CD14-positive monocyte (primary cell): ENCODE measurements at regions not wholly inside any gene's neighbourhood (a gene's known extent, or its start where the extent isn't known, plus 50 kb on each side); places are given as distances from the start of the nearest gene placed in this dataset.

ENCODE experiments used
- DNase-seq, 3 donors: peaks; one replicate each; pipeline ENCODE4 v3.0.0-alpha.2; 2011 to 2022
- H2AFZ ChIP-seq: 2 replicates; pipeline ENCODE4 v1.6.0; 2012; ENCODE audit warnings: mild to moderate bottlenecking, low read depth, low read length, inconsistent platforms; ENCODE audit not compliant: insufficient read depth, poor library complexity, severe bottlenecking
- H3K27ac ChIP-seq, 2 donors: 1 replicate in 1 of 2; 2 replicates in 1 of 2; pipeline ENCODE4 v1.5.1; 2012 to 2013; ENCODE audit warnings: low read length in 2 of 2, control low read depth in 1 of 2, inconsistent platforms in 1 of 2, low read depth in 1 of 2, mild to moderate bottlenecking in 1 of 2
- H3K27me3 ChIP-seq, 2 donors: one replicate each; pipeline versions ENCODE4 v1.6.0 to v1.6.1; 2011 to 2013; ENCODE audit warnings: low read length in 2 of 2; ENCODE audit not compliant: control insufficient read depth in 2 of 2, insufficient read depth in 2 of 2
- H3K36me3 ChIP-seq, 2 donors: replicated peaks in 1 of 2; 1 replicate in 1 of 2; 2 replicates in 1 of 2; pipeline versions ENCODE4 v1.5.1 to v1.6.1; 2012 to 2013; ENCODE audit warnings: low read length in 2 of 2, control low read depth in 1 of 2, inconsistent platforms in 1 of 2, mild to moderate bottlenecking in 1 of 2; ENCODE audit not compliant: insufficient read depth in 2 of 2, control insufficient read depth in 1 of 2
- H3K4me1 ChIP-seq, 2 donors: 1 replicate in 1 of 2; 2 replicates in 1 of 2; pipeline versions ENCODE4 v1.5.1 to v1.6.1; 2012 to 2013; ENCODE audit warnings: low read length in 2 of 2, control low read depth in 1 of 2, inconsistent platforms in 1 of 2, mild to moderate bottlenecking in 1 of 2, moderate library complexity in 1 of 2; ENCODE audit not compliant: insufficient read depth in 2 of 2, control insufficient read depth in 1 of 2
- H3K4me2 ChIP-seq: replicated peaks from 2 replicates; pipeline ENCODE3; 2012; ENCODE audit warnings: low read length, moderate library complexity, mild to moderate bottlenecking; ENCODE audit not compliant: poor library complexity, severe bottlenecking; ENCODE audit errors: extremely low read depth
- H3K4me3 ChIP-seq, 3 experiments: fragments of 200-600 bp in 1 of 3; sonication (generic) in 1 of 3; replicated peaks in 1 of 3; 1 replicate in 2 of 3; 2 replicates in 1 of 3; pipeline ENCODE4 v1.5.1; 2011 to 2013; ENCODE audit warnings: low read length in 3 of 3, mild to moderate bottlenecking in 3 of 3, control low read depth in 2 of 3, low read depth in 2 of 3, inconsistent platforms in 1 of 3, moderate library complexity in 1 of 3
- H3K79me2 ChIP-seq: 2 replicates; pipeline ENCODE4 v1.6.0; 2012; ENCODE audit warnings: mild to moderate bottlenecking, control low read depth, inconsistent platforms, low read length, moderate library complexity; ENCODE audit not compliant: insufficient read depth
- H3K9ac ChIP-seq: 2 replicates; pipeline ENCODE4 v1.6.0; 2017; ENCODE audit warnings: low read length, mild to moderate bottlenecking; ENCODE audit not compliant: insufficient read depth, poor library complexity, severe bottlenecking
- H3K9me3 ChIP-seq, 2 donors: replicated peaks in 1 of 2; 1 replicate in 1 of 2; 2 replicates in 1 of 2; pipeline versions ENCODE4 v1.5.1 to v1.6.1; 2012 to 2013; ENCODE audit warnings: low read length in 2 of 2, control low read depth in 1 of 2; ENCODE audit not compliant: control insufficient read depth in 1 of 2, insufficient read depth in 1 of 2
- H4K20me1 ChIP-seq: 2 replicates; pipeline ENCODE4 v1.6.0; 2012; ENCODE audit warnings: mild to moderate bottlenecking, low read length, control low read depth, moderate library complexity; ENCODE audit not compliant: insufficient read depth
- H3K27ac Mint-ChIP-seq, 7 donors: one replicate each; pipeline ENCODE4 v1.8.0; 2020; ENCODE audit warnings: mild to moderate bottlenecking in 7 of 7, mixed read lengths in 7 of 7, moderate library complexity in 6 of 7, inconsistent platforms in 2 of 7
- H3K27me3 Mint-ChIP-seq, 3 donors: one replicate each; pipeline ENCODE4 v1.8.0; 2021 to 2022; ENCODE audit warnings: low read depth in 3 of 3, mild to moderate bottlenecking in 3 of 3, mixed read lengths in 3 of 3, moderate library complexity in 3 of 3, inconsistent platforms in 1 of 3
- H3K36me3 Mint-ChIP-seq, 2 donors: one replicate each; pipeline ENCODE4 v1.8.0; 2020; ENCODE audit warnings: mixed read lengths in 2 of 2, inconsistent platforms in 1 of 2, mild to moderate bottlenecking in 1 of 2
- H3K4me1 Mint-ChIP-seq: one replicate; pipeline ENCODE4 v1.8.0; 2020; ENCODE audit warnings: mild to moderate bottlenecking, mixed read lengths
- H3K4me3 Mint-ChIP-seq, 2 donors: one replicate each; pipeline ENCODE4 v1.8.0; 2020; ENCODE audit warnings: mild to moderate bottlenecking in 2 of 2, mixed read lengths in 2 of 2, moderate library complexity in 1 of 2
- H3K9me3 Mint-ChIP-seq, 7 donors: one replicate each; pipeline ENCODE4 v1.8.0; 2020 to 2022; ENCODE audit warnings: mixed read lengths in 7 of 7, mild to moderate bottlenecking in 6 of 7, moderate library complexity in 6 of 7, inconsistent platforms in 2 of 7
- CTCF ChIP-seq: fragments of 200-600 bp; IDR thresholded peaks from one replicate; pipeline ENCODE4 v1.8.0; 2022; ENCODE audit warnings: antibody characterized with exemption, mild to moderate bottlenecking
- WGBS: methylation state at CpG from one replicate; pipeline ENCODE4 v1.1.5; 2013; ENCODE audit warnings: missing lambda C conversion rate; ENCODE audit not compliant: insufficient coverage; 5-methylcytosine and 5-hydroxymethylcytosine counted together
- intact Hi-C, 2 donors: fragments of 100-400 bp; cut with micrococcal nuclease; formaldehyde crosslinking; loops; one replicate each; pipeline versions ENCODE4 v1.15.0 to v1.15.1; 2023

GRCh38 chrX:20373063-20373462 lies 106.4 kb upstream of the RPS6KA3 start:
- Mint-ChIP-seq H3K4me3 (no peak overlapping the region), H3K27ac (peak overlapping the region in 1 of 7 donors; percentile 26), H3K4me1 (peaks cover 33% of the 10 kb centered on the region), H3K9me3 (peaks cover 0 to 2% (median 0%) of the 10 kb centered on the region in 7 donors), H3K27me3 (peaks cover 0 to 3% (median 0%) of the 10 kb centered on the region in 3 donors), H3K36me3 (no peaks in the 10 kb centered on the region)
- H3K36me3 ChIP-seq: no peaks in the 10 kb centered on the region
- peaks cover 0 to 2% of the 10 kb centered on the region in 2 donors for H3K27me3 ChIP-seq
- H3K4me3 ChIP-seq: no peak overlapping the region
- no peak overlapping the region for H2AFZ ChIP-seq
- no peak for DNase-seq
- WGBS: 79% methylated on average over 4 of the region's 6 CpGs
- no peaks in the 10 kb centered on the region for H3K9me3 ChIP-seq
- H3K4me1 ChIP-seq: peaks cover 35 to 40% of the 10 kb centered on the region in 2 donors
- H3K9ac ChIP-seq: no peak overlapping the region
- no peaks in the 10 kb centered on the region for H3K79me2 ChIP-seq
- TF ChIP-seq CTCF: no peak
- no peak overlapping the region for H3K4me2 ChIP-seq
- no peaks in the 10 kb centered on the region for H4K20me1 ChIP-seq
- intact Hi-C loops: loop anchor here in 1 of 2 donors (10.0 kb wide), 1 partner anchor 108 kb away; the partner anchor contains the start of gene RPS6KA3
- no peak overlapping the region for H3K27ac ChIP-seq

- no peaks in the 10 kb centered on the region for H3K36me3 Mint-ChIP-seq
- Histone ChIP-seq H2AFZ (no peak overlapping the region), H3K36me3 (no peaks in the 10 kb centered on the region), H3K9me3 (no peaks in the 10 kb centered on the region), H3K4me2 (no peak overlapping the region), H3K9ac (no peak overlapping the region), H3K27ac (no peak overlapping the region), H3K4me3 (no peak overlapping the region), H3K79me2 (no peaks in the 10 kb centered on the region), H4K20me1 (no peaks in the 10 kb centered on the region), H3K27me3 (peaks cover 0 to 2% of the 10 kb centered on the region in 2 donors), H3K4me1 (peaks cover 35 to 40% of the 10 kb centered on the region in 2 donors)
- WGBS: no CpG with 5 or more reads among the region's 1 CpG
- intact Hi-C loops: loop anchor here in 1 of 2 donors (10.0 kb wide), 1 partner anchor 108 kb away; the partner anchor contains the start of gene RPS6KA3
- DNase-seq: peak in 2 of 3 donors; percentile 19 to 75
- no peak overlapping the region for H3K27ac Mint-ChIP-seq
- H3K4me1 Mint-ChIP-seq: peaks cover 32% of the 10 kb centered on the region
- no peak for TF ChIP-seq CTCF
- no peak overlapping the region for H3K4me3 Mint-ChIP-seq
- H3K9me3 Mint-ChIP-seq: peaks cover 0 to 2% (median 0%) of the 10 kb centered on the region in 7 donors
- H3K27me3 Mint-ChIP-seq: peaks cover 0 to 3% (median 0%) of the 10 kb centered on the region in 3 donors
Measured at GRCh38 chrX:20372533-20372932, 105.8 kb upstream of the RPS6KA3 start.
